Kidney (tissue), 13 donors: ENCODE measurements at regions not wholly inside any gene's neighbourhood (a gene's known extent, or its start where the extent isn't known, plus 50 kb on each side); places are given as distances from the start of the nearest gene placed in this dataset.

Experiments
- DNase-seq, 5 donors: peaks; one replicate each; pipeline ENCODE4 v3.0.0-alpha.2; 2013 to 2020
- FAIRE-seq: peaks from 2 replicates; lab custom pipeline; 2012; peaks lifted over from hg19 to GRCh38; lab: Jason Lieb, UNC
- H3K27ac ChIP-seq, 2 donors: one replicate each; pipeline ENCODE4 v1.7.0; 2013; ENCODE audit warnings: low read depth in 2 of 2, low read length in 2 of 2, inconsistent platforms in 1 of 2
- H3K27me3 ChIP-seq: one replicate; pipeline ENCODE4 v1.7.1; 2013; ENCODE audit warnings: low read length, inconsistent platforms; ENCODE audit not compliant: control insufficient read depth, insufficient read depth
- H3K36me3 ChIP-seq, 3 donors: one replicate each; pipeline versions ENCODE4 v1.7.0 to v1.7.1; 2013; ENCODE audit warnings: low read length in 3 of 3, control low read depth in 1 of 3, inconsistent platforms in 1 of 3; ENCODE audit not compliant: insufficient read depth in 3 of 3, control insufficient read depth in 2 of 3
- H3K4me1 ChIP-seq, 3 donors: one replicate each; pipeline versions ENCODE4 v1.7.0 to v1.7.1; 2013; ENCODE audit warnings: low read length in 3 of 3, inconsistent platforms in 1 of 3, low read depth in 1 of 3; ENCODE audit not compliant: control insufficient read depth in 2 of 3, insufficient read depth in 2 of 3
- H3K4me3 ChIP-seq, 3 donors: one replicate each; pipeline versions ENCODE4 v1.7.0 to v1.8.1; 2013; ENCODE audit warnings: low read length in 3 of 3, control low read depth in 1 of 3, inconsistent platforms in 1 of 3
- H3K9ac ChIP-seq, 3 donors: one replicate each; pipeline versions ENCODE4 v1.7.0 to v1.7.1; 2013; ENCODE audit warnings: low read length in 3 of 3, control low read depth in 1 of 3, inconsistent platforms in 1 of 3
- H3K9me3 ChIP-seq, 3 donors: one replicate each; pipeline versions ENCODE4 v1.7.0 to v1.7.1; 2013; ENCODE audit warnings: low read length in 3 of 3, control low read depth in 1 of 3, inconsistent platforms in 1 of 3; ENCODE audit not compliant: control insufficient read depth in 2 of 3, insufficient read depth in 1 of 3
- CTCF ChIP-seq: IDR thresholded peaks from 3 replicates; pipeline ENCODE4 v1.5.1; 2012; ENCODE audit warnings: mild to moderate bottlenecking, moderate library complexity, borderline replicate concordance; ENCODE audit not compliant: insufficient read depth; ENCODE audit errors: extremely low read depth
- intact Hi-C: fragments of 100-400 bp; cut with DNase I; formaldehyde crosslinking; loops from one replicate; pipeline ENCODE4 v1.11.1; 2022
- donor health status: control.
- donor health status: control.
- donor health status: control.
- donor health status: control.
- donor health status: control.
- donor health status: DM: yes; HTN: yes; CAD: no.
- donor health status: Normal renal cell carcinoma (clear cell type).

- H3K4me3 ChIP-seq = no peak overlapping the region
- H3K27me3 ChIP-seq = no peaks in the 10 kb centered on the region
- no peak for TF ChIP-seq CTCF
- H3K9ac ChIP-seq = no peak overlapping the region
- no peak for DNase-seq
- H3K9me3 ChIP-seq = no peaks in the 10 kb centered on the region
- peak; percentile 57 for FAIRE-seq
- intact Hi-C loops = no loop called here
- H3K27ac ChIP-seq = no peak overlapping the region
- H3K36me3 ChIP-seq = no peaks in the 10 kb centered on the region
- no peaks in the 10 kb centered on the region for H3K4me1 ChIP-seq
These were observed 280.4 kb downstream of the KLHL4 start for GRCh38 chrX:87798039-87798438.

- Histone ChIP-seq H3K9me3 (no peaks in the 10 kb centered on the region), H3K27ac (no peak overlapping the region), H3K9ac (no peak overlapping the region), H3K27me3 (no peaks in the 10 kb centered on the region), H3K4me3 (no peak overlapping the region), H3K36me3 (no peaks in the 10 kb centered on the region), H3K4me1 (no peaks in the 10 kb centered on the region)
- no peak for FAIRE-seq
- no peak for TF ChIP-seq CTCF
- intact Hi-C loops = no loop called here
- peak in 2 of 5 donors; percentile 5 to 32 for DNase-seq
These were observed 288.4 kb downstream of the KLHL4 start for GRCh38 chrX:87805829-87806490.

- H3K27ac ChIP-seq = no peak overlapping the region
- no peaks in the 10 kb centered on the region for H3K36me3 ChIP-seq
- TF ChIP-seq CTCF = no peak
- DNase-seq (peak in 1 of 5 donors; percentile 53), FAIRE-seq (no peak)
- no peak overlapping the region for H3K9ac ChIP-seq
- no peak overlapping the region for H3K4me3 ChIP-seq
- intact Hi-C loops = no loop called here
- no peaks in the 10 kb centered on the region for H3K27me3 ChIP-seq
- no peaks in the 10 kb centered on the region for H3K9me3 ChIP-seq
- no peaks in the 10 kb centered on the region for H3K4me1 ChIP-seq
These were observed 291.1 kb downstream of the KLHL4 start for GRCh38 chrX:87808576-87809243.
